ENCODE measurements at regions not wholly inside any gene's neighbourhood (a gene's known extent, or its start where the extent isn't known, plus 50 kb on each side); places are given as distances from the start of the nearest gene placed in this dataset.

DNA sequence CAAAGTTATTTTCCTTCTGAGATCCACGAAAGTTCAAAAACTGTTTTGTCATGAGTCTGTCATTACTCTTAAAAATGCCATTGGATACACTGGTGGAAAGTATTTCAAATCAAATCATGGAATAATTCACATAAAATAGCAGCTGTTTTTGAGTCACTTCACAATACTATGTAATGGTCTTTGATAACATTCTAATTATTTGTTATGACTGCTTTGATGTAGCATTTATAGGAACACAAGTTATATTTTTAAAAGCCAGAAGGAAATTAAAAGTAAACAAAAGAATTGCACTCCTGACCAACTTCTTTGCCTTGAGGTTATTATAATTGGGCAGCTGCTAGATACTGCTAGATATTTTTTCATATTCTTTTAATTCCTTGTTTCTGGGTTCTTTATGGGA is 473.2 kb downstream of the CCER1 start:
- in situ Hi-C loops (cut with MboI; ENCODE audit: low pct_ligation_motif_present in 1 of 4, low pct_unique_long_range_greater_than_20kb in 1 of 4, low sequenced_read_pairs in 3 of 4) (no loop called here), intact Hi-C loops (cut with DNase I; ENCODE audit: low total_unique reads) (no loop called here)
- H3K4me3 ChIP-seq: no peak overlapping the region
- no peak overlapping the region for H3K27ac ChIP-seq
- H3K4me1 ChIP-seq: no peaks in the 10 kb centered on the region
- no peaks in the 10 kb centered on the region for H3K9me3 ChIP-seq
- no peak for DNase-seq
- no peaks in the 10 kb centered on the region for H3K27me3 ChIP-seq
- WGBS, 2 donors (ENCODE audit: low coverage in 1 of 2): 36% methylated on average over 1 of the region's 1 CpG
- no peaks in the 10 kb centered on the region for H3K36me3 ChIP-seq
- TF ChIP-seq POLR2AphosphoS5 (IDR thresholded peaks at IDR 0.05) (no peak), EP300 (IDR thresholded peaks at IDR 0.05; ENCODE audit: low read depth) (no peak), POLR2A (IDR thresholded peaks at IDR 0.05) (no peak)
- TF ChIP-seq, protein P1, sequence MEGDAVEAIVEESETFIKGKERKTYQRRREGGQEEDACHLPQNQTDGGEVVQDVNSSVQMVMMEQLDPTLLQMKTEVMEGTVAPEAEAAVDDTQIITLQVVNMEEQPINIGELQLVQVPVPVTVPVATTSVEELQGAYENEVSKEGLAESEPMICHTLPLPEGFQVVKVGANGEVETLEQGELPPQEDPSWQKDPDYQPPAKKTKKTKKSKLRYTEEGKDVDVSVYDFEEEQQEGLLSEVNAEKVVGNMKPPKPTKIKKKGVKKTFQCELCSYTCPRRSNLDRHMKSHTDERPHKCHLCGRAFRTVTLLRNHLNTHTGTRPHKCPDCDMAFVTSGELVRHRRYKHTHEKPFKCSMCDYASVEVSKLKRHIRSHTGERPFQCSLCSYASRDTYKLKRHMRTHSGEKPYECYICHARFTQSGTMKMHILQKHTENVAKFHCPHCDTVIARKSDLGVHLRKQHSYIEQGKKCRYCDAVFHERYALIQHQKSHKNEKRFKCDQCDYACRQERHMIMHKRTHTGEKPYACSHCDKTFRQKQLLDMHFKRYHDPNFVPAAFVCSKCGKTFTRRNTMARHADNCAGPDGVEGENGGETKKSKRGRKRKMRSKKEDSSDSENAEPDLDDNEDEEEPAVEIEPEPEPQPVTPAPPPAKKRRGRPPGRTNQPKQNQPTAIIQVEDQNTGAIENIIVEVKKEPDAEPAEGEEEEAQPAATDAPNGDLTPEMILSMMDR (IDR thresholded peaks at IDR 0.05): no peak

DNA sequence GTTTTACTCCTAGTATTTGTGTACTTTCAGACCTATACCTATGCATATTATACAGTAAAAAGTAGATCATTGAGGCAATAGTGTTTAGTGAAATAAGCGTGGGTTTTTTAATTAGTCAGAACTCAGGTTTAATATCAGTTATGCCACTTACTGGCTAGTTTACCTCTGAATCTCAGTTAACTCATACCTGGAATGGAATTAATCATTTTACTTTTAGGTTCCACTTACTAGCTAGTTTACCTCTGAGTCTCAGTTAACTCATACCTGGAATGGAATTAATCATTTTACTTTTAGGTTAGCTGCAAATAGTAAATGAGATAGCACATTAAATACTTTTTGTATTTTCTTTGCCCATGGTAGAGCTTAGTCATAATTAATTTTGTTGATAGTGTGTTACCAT is 475.7 kb downstream of the CCER1 start:
- Histone ChIP-seq H3K4me3 (no peak overlapping the region), H3K27me3 (no peaks in the 10 kb centered on the region), H3K36me3 (no peaks in the 10 kb centered on the region), H3K27ac (no peak overlapping the region), H3K4me1 (no peaks in the 10 kb centered on the region), H3K9me3 (no peaks in the 10 kb centered on the region)
- TF ChIP-seq, protein P1 (IDR thresholded peaks at IDR 0.05): no peak
- no peak for TF ChIP-seq POLR2A (IDR thresholded peaks at IDR 0.05)
- no peak for TF ChIP-seq EP300 (IDR thresholded peaks at IDR 0.05; ENCODE audit: low read depth)
- in situ Hi-C loops (cut with MboI; ENCODE audit: low pct_ligation_motif_present in 1 of 4, low pct_unique_long_range_greater_than_20kb in 1 of 4, low sequenced_read_pairs in 3 of 4) (no loop called here), intact Hi-C loops (cut with DNase I; ENCODE audit: low total_unique reads) (no loop called here)
- no peak for DNase-seq
- WGBS, 2 donors (ENCODE audit: low coverage in 1 of 2): 69 to 85% methylated on average over 1 of the region's 1 CpG

DNA sequence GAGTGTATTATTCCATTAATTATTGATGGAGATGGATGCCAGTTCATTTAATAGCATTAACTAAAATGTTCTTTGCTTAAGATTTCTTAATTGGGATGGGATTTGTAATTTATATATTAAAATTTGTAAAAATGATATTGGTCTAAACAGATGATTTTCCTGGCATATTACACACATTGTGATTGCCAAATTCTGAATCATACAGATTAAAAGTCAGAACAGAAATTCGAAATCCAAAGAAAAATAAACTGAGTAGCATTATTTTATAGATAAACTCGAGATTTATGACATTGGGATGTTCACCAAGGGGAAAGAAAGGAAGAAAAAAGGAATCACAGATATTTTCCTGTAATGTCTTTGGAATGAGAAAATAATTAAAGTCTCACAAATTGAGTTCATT is 481.1 kb downstream of the CCER1 start:
- 22 to 40% methylated on average over 2 of the region's 2 CpGs for WGBS, 2 donors (ENCODE audit: low coverage in 1 of 2)
- H3K9me3 ChIP-seq: peaks cover 0 to under 1% of the 10 kb centered on the region in 2 donors

DNA sequence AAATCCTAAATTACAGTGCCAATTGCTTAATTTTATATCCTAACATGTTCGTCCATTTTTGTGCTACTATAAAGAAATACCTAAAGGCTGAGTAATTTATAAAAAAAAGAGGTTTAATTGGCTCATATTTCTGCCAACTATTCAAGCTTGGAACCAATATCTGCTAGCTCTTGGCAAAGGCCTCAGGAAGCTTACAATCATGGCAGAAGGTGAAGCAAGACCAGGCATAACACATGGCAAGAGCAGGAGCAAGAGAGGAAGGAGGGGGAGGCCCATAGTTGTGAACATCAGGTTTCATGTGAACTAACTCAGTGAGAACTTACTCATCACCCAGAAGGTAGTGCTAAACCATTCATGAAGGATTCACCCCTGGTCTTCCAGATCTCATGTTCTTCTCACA is 494.3 kb downstream of the CCER1 start:
- intact Hi-C loops (cut with DNase I; ENCODE audit: low total_unique reads): no loop called here
- H3K27ac ChIP-seq: no peak overlapping the region

More for the DNA sequence above, 481.1 kb downstream of the CCER1 start:
- intact Hi-C loops (cut with DNase I; ENCODE audit: low total_unique reads) (no loop called here), in situ Hi-C loops (cut with MboI; ENCODE audit: low pct_ligation_motif_present in 1 of 4, low pct_unique_long_range_greater_than_20kb in 1 of 4, low sequenced_read_pairs in 3 of 4) (no loop called here)
- Histone ChIP-seq H3K27me3 (no peaks in the 10 kb centered on the region), H3K27ac (no peak overlapping the region), H3K4me3 (no peak overlapping the region), H3K36me3 (no peaks in the 10 kb centered on the region), H3K4me1 (no peaks in the 10 kb centered on the region)
- TF ChIP-seq EP300 (IDR thresholded peaks at IDR 0.05; ENCODE audit: low read depth) (no peak), POLR2AphosphoS5 (IDR thresholded peaks at IDR 0.05) (no peak)
- TF ChIP-seq, protein P1 (IDR thresholded peaks at IDR 0.05): no peak
- no peak for DNase-seq

More for the DNA sequence above, 494.3 kb downstream of the CCER1 start:
- Histone ChIP-seq H3K4me3 (no peak overlapping the region), H3K4me1 (no peaks in the 10 kb centered on the region), H3K27me3 (no peaks in the 10 kb centered on the region), H3K36me3 (no peaks in the 10 kb centered on the region), H3K9me3 (no peaks in the 10 kb centered on the region)
- in situ Hi-C loops (cut with MboI; ENCODE audit: low pct_ligation_motif_present in 1 of 4, low pct_unique_long_range_greater_than_20kb in 1 of 4, low sequenced_read_pairs in 3 of 4): no loop called here
- WGBS, 2 donors (ENCODE audit: low coverage in 1 of 2): 71 to 80% methylated on average over 1 of the region's 1 CpG
- TF ChIP-seq POLR2AphosphoS5 (IDR thresholded peaks at IDR 0.05) (no peak), EP300 (IDR thresholded peaks at IDR 0.05; ENCODE audit: low read depth) (no peak), POLR2A (IDR thresholded peaks at IDR 0.05) (no peak)
- TF ChIP-seq, protein P1 (IDR thresholded peaks at IDR 0.05): no peak
- no peak for DNase-seq

Data from transverse colon (tissue), 4 donors.